T-helper 17 cell (primary cell): ENCODE measurements at regions not wholly inside any gene's neighbourhood (a gene's known extent, or its start where the extent isn't known, plus 50 kb on each side); places are given as distances from the start of the nearest gene placed in this dataset.

ENCODE experiments used
- ATAC-seq: fragments of 150-1000 bp; cut with Tn5 transposase; 2 replicates; pipeline ENCODE4 v1.10.0; 2021; ENCODE audit warnings: mild to moderate bottlenecking, moderate library complexity
- DNase-seq, 3 donors: peaks; one replicate each; pipeline versions ENCODE4 v3.0.0 to v3.0.0-alpha.2; 2020 to 2021
- H3K9me3 ChIP-seq: one replicate; pipeline ENCODE4 v1.7.0; 2013; ENCODE audit warnings: low read length, mild to moderate bottlenecking; ENCODE audit not compliant: control insufficient read depth, poor library complexity, severe bottlenecking
- H3K27ac Mint-ChIP-seq: one replicate; pipeline ENCODE4 v1.8.0; 2022; ENCODE audit warnings: mild to moderate bottlenecking, moderate library complexity, mixed read lengths
- H3K27me3 Mint-ChIP-seq: one replicate; pipeline ENCODE4 v1.8.0; 2022; ENCODE audit warnings: mixed read lengths
- H3K36me3 Mint-ChIP-seq: one replicate; pipeline ENCODE4 v1.8.0; 2022; ENCODE audit warnings: low read depth, mixed read lengths
- H3K4me1 Mint-ChIP-seq: one replicate; pipeline ENCODE4 v1.8.0; 2022; ENCODE audit warnings: mild to moderate bottlenecking, mixed read lengths
- H3K4me3 Mint-ChIP-seq: one replicate; pipeline ENCODE4 v1.8.0; 2022; ENCODE audit warnings: mild to moderate bottlenecking, moderate library complexity, mixed read lengths

DNA sequence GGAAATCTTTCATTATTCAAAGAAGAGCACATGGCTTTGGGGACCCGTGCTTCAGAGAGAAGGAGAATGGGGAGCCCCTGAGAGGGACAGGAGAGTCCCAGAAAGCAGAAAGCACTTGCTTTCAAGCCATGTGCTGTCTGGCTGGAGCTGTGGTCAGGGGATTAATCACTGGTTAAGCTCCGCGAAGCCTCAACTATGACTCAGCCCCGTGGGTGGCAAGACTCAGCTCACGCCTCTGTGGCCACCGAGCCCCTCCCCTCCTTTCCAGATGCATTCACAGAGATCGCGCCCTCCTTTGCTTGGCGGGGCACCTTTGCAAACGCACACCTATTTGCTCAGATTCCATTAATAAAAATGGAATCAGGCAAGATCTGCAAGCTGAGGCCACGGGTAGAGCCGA, 202.9 kb upstream of the TCERG1L start:
- ATAC-seq (no peak), DNase-seq (no peak)
- Mint-ChIP-seq H3K4me1 (no peaks in the 10 kb centered on the region), H3K36me3 (no peaks in the 10 kb centered on the region), H3K27me3 (peaks cover 8% of the 10 kb centered on the region), H3K4me3 (no peak overlapping the region), H3K27ac (no peak overlapping the region)
- H3K9me3 ChIP-seq, result no peaks in the 10 kb centered on the region

DNA sequence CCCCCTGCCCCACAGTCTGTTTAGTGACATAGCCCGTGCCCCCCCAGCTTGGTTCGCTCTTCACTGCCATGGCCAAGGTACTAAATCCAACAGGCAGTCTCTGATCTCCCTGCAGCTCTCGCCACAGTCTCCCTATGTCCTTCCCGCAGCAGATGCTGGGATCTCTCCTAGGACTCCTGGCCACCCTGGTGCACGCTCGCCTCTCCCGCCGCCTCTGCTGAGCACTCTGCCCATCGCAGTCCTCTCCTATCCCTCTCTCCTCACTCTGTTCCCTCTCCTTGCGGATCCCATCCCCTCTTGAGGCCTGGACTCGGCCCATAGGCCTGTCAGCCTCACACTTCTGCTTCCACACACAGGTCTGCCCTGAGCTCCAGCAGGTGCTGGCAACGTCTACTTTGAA, 204.8 kb upstream of the TCERG1L start:
- Mint-ChIP-seq H3K27me3 (peaks cover 8% of the 10 kb centered on the region), H3K4me3 (no peak overlapping the region), H3K36me3 (no peaks in the 10 kb centered on the region), H3K4me1 (no peaks in the 10 kb centered on the region), H3K27ac (no peak overlapping the region)
- DNase-seq (no peak), ATAC-seq (no peak)
- no peaks in the 10 kb centered on the region for H3K9me3 ChIP-seq

DNA sequence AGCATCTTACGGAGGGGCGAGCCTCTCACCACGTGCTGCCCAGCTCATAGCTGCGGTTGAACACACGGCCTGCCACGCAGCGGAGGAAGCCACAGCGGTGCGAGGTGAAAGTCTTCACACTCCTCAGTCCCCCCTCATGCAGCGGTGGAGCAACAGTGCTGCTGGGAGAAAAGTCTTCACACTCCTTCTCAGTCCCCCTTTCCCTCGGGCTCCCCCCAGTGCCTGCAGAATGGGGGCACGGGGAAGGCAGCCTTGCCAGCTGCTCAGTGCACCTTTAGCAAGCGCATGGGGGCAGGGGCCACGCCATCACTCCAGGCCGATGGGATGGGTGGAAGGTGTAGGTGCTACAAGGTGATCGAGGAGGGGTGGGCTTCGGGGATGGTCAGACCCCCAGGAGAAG, 206.3 kb upstream of the TCERG1L start:
- Mint-ChIP-seq H3K4me1 (no peaks in the 10 kb centered on the region), H3K27me3 (peaks cover 8% of the 10 kb centered on the region), H3K4me3 (no peak overlapping the region), H3K36me3 (no peaks in the 10 kb centered on the region), H3K27ac (no peak overlapping the region)
- no peaks in the 10 kb centered on the region for H3K9me3 ChIP-seq
- no peak for DNase-seq
- ATAC-seq, result no peak

DNA sequence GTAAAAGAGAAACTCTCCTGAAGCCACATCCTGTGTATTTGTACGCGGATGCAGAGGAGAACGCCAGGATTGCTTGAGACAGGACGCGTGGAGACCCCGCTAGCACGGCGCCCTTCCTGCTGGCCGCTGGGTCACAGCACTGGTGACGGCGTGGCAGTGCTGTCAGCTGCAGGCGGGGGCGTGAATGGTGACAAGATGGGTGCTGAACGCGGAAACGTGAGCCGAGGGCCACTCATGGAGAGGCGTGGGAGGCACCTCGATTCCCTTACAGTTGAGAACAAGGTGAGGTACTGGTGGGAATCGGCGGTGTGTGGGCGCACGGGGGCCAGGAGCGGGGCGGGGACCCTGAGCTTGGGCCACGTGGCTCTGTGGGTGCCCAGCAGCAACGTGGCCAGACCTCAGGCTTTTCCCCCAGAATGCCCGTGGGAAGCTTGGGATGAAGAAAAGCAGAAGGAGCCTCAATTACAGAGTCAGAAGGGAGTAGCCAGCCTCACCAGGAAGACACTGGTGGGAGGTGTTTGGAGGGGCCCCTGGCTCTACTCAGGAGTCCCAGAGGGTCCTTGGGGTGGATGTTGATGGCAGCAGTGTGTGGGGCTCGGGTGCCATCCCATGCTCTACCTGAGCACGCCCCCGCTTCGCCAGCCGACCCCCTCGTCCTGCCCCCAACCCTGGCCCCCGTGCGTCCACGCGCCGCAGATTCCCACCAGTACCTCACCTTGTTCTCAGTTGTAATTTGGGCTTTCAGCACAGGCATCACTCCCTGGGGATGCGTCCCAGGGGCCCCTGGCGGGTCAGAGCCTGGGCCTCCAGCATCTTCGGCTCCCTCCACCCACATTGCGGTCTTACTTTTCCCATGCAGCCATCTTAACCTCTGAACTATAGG, 208.4 kb upstream of the TCERG1L start:
- H3K4me1 Mint-ChIP-seq, result no peaks in the 10 kb centered on the region
- no peaks in the 10 kb centered on the region for H3K36me3 Mint-ChIP-seq
- no peak overlapping the region for H3K4me3 Mint-ChIP-seq
- no peak overlapping the region for H3K27ac Mint-ChIP-seq
- H3K9me3 ChIP-seq, result no peaks in the 10 kb centered on the region
- peaks cover 8% of the 10 kb centered on the region for H3K27me3 Mint-ChIP-seq
- no peak for DNase-seq
- ATAC-seq, result no peak

DNA sequence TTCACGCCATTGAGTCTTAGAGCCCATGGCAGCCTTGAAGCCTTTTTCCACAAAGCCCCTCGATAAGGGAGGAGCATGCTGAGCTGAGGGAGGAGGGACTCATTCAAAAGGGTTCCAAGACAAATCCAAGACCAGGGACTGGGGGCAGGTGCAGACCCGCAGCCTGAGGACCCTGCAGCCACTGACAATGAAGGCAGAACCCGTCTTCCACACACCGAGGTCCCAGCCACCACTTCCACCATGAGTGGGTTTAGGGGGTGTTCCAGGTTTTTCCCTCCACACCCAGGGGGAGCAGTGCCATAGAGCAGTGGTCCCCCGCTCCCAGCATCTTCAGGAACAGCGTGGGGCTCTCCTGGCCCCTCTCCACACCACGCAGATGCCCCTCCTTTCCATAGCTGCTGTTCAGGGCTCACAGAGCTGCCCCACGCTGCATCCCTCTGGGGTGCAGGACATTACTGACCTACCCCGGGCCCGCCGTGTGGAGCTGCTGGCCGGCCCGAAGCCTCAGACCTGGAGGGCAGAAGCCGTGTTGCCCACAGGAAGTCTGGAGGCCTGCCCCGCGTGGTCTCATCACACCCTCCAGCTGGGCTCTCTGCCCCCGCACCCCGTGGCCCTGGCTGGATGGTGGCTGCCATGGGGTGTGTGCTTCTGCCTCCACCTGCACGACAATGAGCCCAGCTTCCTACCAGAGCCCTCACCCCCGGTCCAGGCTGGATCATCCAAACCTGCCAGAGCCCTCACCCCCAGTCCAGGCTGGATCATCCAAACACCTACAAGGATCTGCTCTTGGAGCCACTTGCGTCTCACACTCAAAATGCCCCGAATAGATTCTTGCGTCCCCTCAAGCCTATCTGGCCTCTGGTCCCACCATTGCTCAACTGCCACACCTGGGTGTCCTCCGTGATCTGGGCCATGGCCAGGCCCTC, 220.0 kb upstream of the TCERG1L start:
- H3K27me3 Mint-ChIP-seq, result peaks cover 8% of the 10 kb centered on the region

DNA sequence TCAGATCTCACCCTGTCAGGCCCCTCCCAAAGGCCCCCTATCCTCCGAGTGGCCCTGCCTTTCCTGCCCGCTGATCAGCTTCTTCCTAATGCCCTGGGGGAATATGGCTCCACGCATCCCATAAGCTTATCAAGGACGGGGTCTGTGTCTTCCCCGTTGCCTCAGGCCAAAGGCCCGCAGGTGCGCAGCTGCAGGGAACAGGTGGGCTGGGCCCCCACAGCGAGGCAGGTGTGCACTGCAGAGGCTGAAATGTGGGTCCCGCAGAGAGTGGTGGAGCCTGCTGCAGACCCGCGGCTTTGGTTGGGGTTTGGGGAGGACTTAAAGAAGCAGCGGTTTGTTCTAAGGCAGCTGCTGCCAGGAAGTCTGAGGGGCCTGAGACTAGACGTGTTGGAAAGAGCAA, 220.8 kb upstream of the TCERG1L start:
- no peaks in the 10 kb centered on the region for H3K9me3 ChIP-seq
- no peak overlapping the region for H3K27ac Mint-ChIP-seq
- no peak for ATAC-seq
- peaks cover 8% of the 10 kb centered on the region for H3K27me3 Mint-ChIP-seq
- no peaks in the 10 kb centered on the region for H3K4me1 Mint-ChIP-seq
- no peak overlapping the region for H3K4me3 Mint-ChIP-seq
- H3K36me3 Mint-ChIP-seq, result no peaks in the 10 kb centered on the region
- no peak for DNase-seq

More for the DNA sequence above, 220.0 kb upstream of the TCERG1L start:
- DNase-seq (no peak), ATAC-seq (no peak)
- no peaks in the 10 kb centered on the region for H3K36me3 Mint-ChIP-seq
- H3K4me1 Mint-ChIP-seq, result no peaks in the 10 kb centered on the region
- H3K9me3 ChIP-seq, result no peaks in the 10 kb centered on the region
- no peak overlapping the region for H3K4me3 Mint-ChIP-seq
- H3K27ac Mint-ChIP-seq, result no peak overlapping the region

DNA sequence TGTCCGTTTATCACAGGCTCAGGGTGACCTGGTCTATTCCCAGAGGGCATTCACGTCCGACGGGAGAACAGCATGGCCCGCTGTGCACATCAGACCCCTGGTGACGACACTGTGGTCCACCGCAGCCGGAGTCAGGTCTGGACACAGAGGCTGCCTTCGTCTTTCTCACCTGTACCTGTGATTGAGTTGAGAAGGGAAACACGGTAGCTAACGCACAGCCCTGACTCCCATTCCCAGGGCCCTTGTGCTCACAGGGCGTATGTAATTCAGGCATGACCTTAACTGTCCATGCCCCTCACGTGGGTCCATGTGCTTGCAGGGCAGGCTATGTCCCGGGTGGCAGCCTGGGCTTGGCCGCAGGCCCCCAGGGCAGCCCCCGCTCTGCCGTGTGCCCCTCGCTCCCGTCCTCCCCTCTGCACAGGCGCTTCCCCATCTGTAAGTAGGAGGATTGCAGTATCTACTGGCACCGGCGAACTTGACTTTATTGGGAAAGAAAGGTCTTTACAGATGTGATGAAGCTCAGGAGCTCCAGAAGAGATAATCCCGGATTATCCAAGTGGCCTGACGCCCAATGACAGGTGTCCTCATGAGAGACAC, 221.3 kb upstream of the TCERG1L start:
- Mint-ChIP-seq H3K4me3 (no peak overlapping the region), H3K27me3 (peaks cover 8% of the 10 kb centered on the region), H3K4me1 (no peaks in the 10 kb centered on the region), H3K27ac (no peak overlapping the region), H3K36me3 (no peaks in the 10 kb centered on the region)
- no peak for DNase-seq
- no peak for ATAC-seq
- no peaks in the 10 kb centered on the region for H3K9me3 ChIP-seq

DNA sequence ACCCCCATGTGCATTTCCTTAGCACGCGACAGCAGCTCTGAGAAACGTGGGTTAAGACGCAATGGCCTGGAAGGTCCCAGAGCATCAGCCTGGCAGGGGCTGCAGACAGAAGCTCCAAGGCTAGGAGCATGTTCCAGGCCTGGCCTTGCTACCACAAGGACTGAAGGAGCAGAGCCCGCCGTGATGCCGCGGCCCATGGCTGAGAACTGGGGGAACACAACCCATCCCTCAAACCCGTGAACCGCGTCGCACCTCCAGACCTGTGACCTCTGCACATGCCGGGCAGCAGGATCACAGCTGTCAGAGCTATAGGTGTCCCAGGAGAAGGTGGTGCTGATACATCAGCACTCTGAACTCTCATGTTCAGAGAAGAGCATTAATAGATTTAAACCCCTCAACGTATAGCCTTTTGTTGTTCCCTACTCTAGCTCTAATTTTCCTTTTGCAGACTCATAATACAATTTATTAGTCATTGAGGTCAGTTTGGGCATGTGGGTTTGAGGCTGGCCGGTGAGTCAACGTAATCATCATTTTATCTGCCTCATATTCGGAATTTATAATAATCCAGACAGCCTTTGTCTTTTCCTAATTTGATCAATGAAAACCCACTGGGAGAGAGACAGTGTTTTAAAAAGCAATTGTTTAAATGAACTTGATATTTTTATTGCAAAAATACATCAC, 222.5 kb upstream of the TCERG1L start:
- no peak overlapping the region for H3K27ac Mint-ChIP-seq

DNA sequence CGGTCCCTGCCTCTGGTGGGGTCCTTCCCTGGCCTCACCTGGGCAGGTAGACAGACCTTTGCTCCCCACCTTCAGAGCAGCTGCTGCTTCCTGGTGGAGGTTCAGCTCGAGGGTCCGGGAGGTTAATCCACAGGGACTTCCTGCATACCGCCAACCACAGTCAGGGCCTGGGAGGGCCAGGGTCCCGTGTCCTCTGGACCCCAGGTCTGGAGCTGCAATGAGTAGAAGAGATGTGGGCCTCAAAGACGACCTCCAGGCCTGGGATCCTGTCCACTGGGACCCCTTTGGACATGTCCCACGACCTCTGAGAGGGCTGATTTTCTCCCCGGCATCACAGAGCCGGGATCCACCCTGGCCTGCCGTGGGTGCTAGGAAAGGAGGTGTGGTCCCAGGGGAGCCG, 223.3 kb upstream of the TCERG1L start:
- Mint-ChIP-seq H3K4me1 (no peaks in the 10 kb centered on the region), H3K36me3 (no peaks in the 10 kb centered on the region), H3K27ac (no peak overlapping the region), H3K4me3 (no peak overlapping the region), H3K27me3 (peaks cover 8% of the 10 kb centered on the region)
- H3K9me3 ChIP-seq, result no peaks in the 10 kb centered on the region
- no peak for DNase-seq
- ATAC-seq, result no peak

More for the DNA sequence above, 222.5 kb upstream of the TCERG1L start:
- DNase-seq, result no peak
- ATAC-seq, result no peak
- no peaks in the 10 kb centered on the region for H3K4me1 Mint-ChIP-seq
- H3K36me3 Mint-ChIP-seq, result no peaks in the 10 kb centered on the region
- H3K4me3 Mint-ChIP-seq, result no peak overlapping the region
- no peaks in the 10 kb centered on the region for H3K9me3 ChIP-seq
- peaks cover 8% of the 10 kb centered on the region for H3K27me3 Mint-ChIP-seq

DNA sequence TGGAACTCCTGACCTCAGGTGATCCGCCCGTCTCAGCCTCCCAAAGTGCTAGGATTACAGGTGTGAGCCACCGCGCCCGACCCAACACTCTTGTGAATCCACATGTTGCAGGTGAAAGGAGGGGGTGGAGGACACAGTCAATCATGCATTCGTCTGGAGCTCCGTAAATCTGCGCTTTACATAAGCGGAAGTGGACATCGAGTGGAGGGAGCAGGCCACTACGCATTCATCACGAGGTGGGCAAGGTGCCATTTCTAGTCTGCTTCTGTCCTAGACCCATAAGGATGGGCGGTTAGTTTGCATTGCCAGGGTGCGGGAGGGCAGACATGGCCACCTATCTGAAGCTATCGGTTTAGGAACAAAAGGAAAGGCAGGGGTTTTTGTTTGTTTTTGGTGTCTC, 225.2 kb upstream of the TCERG1L start:
- H3K4me1 Mint-ChIP-seq, result no peaks in the 10 kb centered on the region
- H3K27ac Mint-ChIP-seq, result no peak overlapping the region
- ATAC-seq (no peak), DNase-seq (no peak)
- no peaks in the 10 kb centered on the region for H3K9me3 ChIP-seq
- peaks cover 8% of the 10 kb centered on the region for H3K27me3 Mint-ChIP-seq
- H3K36me3 Mint-ChIP-seq, result no peaks in the 10 kb centered on the region
- H3K4me3 Mint-ChIP-seq, result no peak overlapping the region

DNA sequence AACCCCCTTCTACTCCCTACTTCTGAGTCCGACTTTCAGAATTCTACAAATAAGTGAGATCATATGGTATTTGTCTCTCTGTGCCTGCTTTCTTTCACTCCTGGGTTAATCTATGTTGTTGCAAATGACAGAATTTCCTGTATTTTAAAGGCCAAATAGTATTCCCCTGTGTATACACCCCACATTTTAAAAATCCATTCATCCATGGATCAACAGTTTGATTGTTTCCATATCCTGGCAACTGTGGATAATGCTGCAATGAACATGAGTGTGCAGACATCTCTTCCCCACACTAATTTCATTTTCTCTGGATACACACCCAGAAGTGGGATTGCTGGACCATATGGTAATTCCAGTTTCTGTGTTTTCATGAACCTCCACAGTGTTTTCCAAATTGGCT, 225.8 kb upstream of the TCERG1L start:
- H3K27me3 Mint-ChIP-seq, result peaks cover 8% of the 10 kb centered on the region
- H3K36me3 Mint-ChIP-seq, result no peaks in the 10 kb centered on the region
- no peak for DNase-seq
- no peaks in the 10 kb centered on the region for H3K4me1 Mint-ChIP-seq
- no peak overlapping the region for H3K27ac Mint-ChIP-seq
- no peak for ATAC-seq
- H3K9me3 ChIP-seq, result no peaks in the 10 kb centered on the region
- H3K4me3 Mint-ChIP-seq, result no peak overlapping the region

DNA sequence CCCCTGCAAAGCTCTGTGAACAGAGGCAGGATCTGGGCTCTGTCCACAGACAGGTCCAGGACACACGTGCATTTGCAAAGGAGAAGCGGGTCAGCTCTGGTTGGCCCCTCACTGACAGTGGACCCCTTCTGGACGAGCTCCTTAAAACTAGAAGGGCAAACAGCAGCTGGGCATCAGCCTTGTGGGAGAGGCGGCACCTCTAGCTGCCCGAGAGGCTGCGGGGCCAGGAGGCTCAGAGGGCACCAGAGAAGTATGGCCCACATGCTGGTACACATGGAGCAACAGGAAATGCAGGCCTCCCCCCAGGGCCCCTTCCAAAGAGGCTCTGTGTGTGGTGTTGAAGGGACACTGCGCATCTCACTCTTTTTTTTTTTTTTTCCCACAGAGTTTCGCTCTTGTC, 233.0 kb upstream of the TCERG1L start:
- Mint-ChIP-seq H3K4me1 (no peaks in the 10 kb centered on the region), H3K27ac (no peak overlapping the region), H3K4me3 (no peak overlapping the region), H3K36me3 (no peaks in the 10 kb centered on the region), H3K27me3 (peaks cover 19% of the 10 kb centered on the region)
- H3K9me3 ChIP-seq, result no peaks in the 10 kb centered on the region
- DNase-seq, result no peak
- no peak for ATAC-seq
